Adrenal gland (tissue), 5 donors: ENCODE measurements at regions not wholly inside any gene's neighbourhood (a gene's known extent, or its start where the extent isn't known, plus 50 kb on each side); places are given as distances from the start of the nearest gene placed in this dataset.

ENCODE experiments used
- CTCF ChIP-seq, 6 experiments: fragments of 450-650 bp in 4 of 6; fragments of 200-600 bp in 2 of 6; sonication (generic) in 1 of 6; IDR thresholded peaks; 1 replicate in 5 of 6; 2 replicates in 1 of 6; pipeline versions ENCODE4 v1.5.1 to v1.8.0; 2016 to 2021; ENCODE audit warnings: antibody characterized with exemption in 6 of 6, mild to moderate bottlenecking in 2 of 6, moderate library complexity in 1 of 6
- POLR2A ChIP-seq, 2 donors: fragments of 450-650 bp; IDR thresholded peaks; one replicate each; pipeline ENCODE4 v1.6.1; 2017; ENCODE audit warnings: antibody characterized with exemption in 2 of 2, mild to moderate bottlenecking in 2 of 2, moderate library complexity in 1 of 2
- donor health status: DM: no; HTN: no; CAD: no.

- TF ChIP-seq CTCF (IDR thresholded peaks at IDR 0.05) (no peak), POLR2A (IDR thresholded peaks at IDR 0.05) (no peak)
Measured at GRCh38 chr5:121053055-121053985, 589.2 kb downstream of the PRR16 start.
